A673 (cell line): ENCODE measurements at regions not wholly inside any gene's neighbourhood (a gene's known extent, or its start where the extent isn't known, plus 50 kb on each side); places are given as distances from the start of the nearest gene placed in this dataset.

ENCODE experiments used
- CTCF ChIP-seq: fragments of 300-800, 200-600 bp; sonication (generic); conservative IDR thresholded peaks from 2 replicates; pipeline ENCODE4 v1.5.1; 2017; ENCODE audit warnings: low read depth, mild to moderate bottlenecking, antibody characterized with exemption, low read length, moderate library complexity, mixed read lengths
- EZH2 ChIP-seq: fragments of 200-600 bp; sonication (generic); IDR thresholded peaks from 2 replicates; pipeline ENCODE4 v1.6.1; 2017; ENCODE audit warnings: borderline replicate concordance, low read depth, mild to moderate bottlenecking, mixed read lengths, antibody characterized with exemption, low read length; ENCODE audit not compliant: poor library complexity, severe bottlenecking

GRCh38 chrX:7385131-7385530, 237.2 kb upstream of the PUDP start:
- TF ChIP-seq EZH2 (no peak), CTCF (no peak)
